GM19043 (cell line): ENCODE measurements at regions not wholly inside any gene's neighbourhood (a gene's known extent, or its start where the extent isn't known, plus 50 kb on each side); places are given as distances from the start of the nearest gene placed in this dataset.
"Not testable (repeated sequence)": the region's sequence is repeated elsewhere in the genome, so short reads cannot be mapped to it uniquely, and the experiment has no call there.

ENCODE experiments used
- ATAC-seq: cut with Tn5 transposase; IDR thresholded peaks from one replicate; pipeline ENCODE4 v1.9.1; 2021; ENCODE audit warnings: low read depth; ENCODE audit not compliant: unreplicated experiment

DNA sequence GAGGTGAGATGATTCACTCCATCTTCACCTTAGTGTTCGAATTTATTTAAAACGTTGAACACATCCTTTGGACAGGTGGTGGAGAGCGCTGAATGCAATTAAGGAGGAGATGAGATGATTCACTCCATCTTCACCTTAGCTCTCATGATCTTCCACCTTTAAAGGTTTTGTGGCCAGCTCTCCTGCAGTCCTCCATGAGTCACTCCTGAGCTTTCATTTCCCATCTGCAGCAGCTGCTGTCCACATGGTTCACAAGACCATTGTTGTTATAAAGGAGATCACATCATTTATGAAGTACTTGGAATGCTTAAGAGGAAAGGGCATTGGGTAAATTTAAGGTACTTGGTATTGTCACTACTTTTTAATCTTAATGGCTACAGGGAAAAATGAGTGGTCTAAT lies 298.5 kb downstream of the PAX3 start:
- ATAC-seq: no peak

DNA sequence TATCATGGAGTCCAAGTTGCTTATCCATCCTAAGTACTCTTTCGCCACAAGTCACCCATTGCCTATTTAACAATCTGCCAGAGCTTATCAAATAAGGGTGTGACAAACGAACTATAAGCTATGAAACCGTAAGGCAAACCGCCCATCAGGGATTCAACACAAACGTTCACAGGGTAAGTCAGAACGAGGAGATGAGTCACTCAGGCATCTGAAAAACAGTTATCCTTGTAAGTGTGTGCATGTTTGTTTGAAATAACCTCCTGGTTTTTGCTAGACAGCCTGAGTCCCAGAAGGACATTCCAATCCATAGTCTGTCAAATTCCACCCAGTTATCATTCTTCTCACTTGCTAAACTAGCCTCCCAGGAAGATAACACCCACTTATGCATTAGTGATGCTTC lies 299.1 kb downstream of the PAX3 start:
- no peak for ATAC-seq

DNA sequence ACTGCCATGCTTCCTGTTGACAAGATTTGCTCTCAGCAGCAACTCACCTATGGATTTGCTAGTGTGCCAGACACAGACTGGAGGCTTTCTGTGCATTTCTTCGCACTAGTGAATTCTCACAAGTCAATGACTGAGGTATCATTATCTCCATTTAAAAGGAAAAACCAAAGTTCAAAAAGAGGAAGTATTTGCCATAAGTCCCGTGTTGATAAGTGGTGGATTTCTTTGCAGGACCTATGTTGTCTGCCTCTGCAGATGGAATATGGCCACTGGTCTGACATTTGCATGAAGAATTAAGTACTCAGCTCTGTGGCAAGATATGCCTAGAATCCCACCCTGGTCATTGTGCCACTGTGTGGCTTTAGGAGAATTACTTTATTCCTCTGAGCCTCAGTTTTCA lies 299.6 kb downstream of the PAX3 start:
- no peak for ATAC-seq

DNA sequence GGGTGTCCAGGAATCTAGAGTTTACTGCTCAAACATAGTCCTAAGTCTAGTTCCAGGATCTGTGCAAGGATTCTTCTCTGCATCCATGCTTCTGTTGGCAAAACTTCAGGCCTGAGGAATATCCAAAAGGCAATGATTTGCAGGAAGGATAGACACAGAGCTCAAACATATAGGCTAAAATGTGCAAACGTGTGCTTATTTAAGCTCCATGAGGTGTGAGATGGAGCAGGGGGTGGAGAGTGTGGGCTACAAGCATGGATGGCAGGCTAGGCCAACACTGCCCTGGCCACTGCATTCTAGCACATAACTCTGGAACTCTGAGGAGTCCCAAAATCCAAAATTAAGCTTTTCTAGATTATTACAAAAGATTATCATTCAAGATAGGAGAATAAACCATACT lies 301.1 kb downstream of the PAX3 start:
- ATAC-seq: no peak

DNA sequence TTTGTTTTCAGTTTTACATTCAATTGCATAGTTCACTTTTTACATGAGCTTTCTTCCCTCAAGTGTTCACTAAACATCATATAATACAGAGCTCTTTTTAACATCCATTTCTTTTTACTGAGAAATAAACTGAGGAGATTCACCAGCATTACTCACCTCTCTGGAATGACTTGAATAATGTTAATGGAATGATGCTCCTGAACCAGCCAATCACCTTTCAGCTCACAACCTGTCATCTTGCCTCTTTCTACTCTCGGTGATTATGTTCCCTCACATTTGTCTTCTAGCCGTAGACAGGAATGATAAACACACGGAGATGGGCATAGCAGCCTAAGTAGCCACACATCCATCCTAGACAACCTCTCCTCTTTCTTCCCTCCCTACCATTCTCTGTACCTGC lies 301.7 kb downstream of the PAX3 start:
- ATAC-seq: no peak

DNA sequence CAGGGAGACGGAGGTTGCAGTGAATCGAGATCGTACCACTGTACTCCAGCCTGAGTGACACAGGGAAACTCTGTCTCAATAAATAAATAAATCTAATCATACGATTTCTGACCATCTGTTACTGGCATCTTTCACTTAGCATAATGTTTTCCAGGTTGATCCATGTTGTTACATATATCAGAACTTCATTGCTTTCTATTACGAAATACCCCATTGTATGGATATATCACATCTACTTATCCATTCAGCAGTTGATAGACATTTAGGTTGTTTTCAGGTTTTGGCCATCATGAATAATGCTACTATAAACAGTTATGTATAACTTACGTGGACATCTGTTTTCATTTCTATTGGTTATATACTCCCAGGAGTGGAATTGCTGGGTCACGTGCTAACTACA lies 303.9 kb downstream of the PAX3 start:
- ATAC-seq: no peak

DNA sequence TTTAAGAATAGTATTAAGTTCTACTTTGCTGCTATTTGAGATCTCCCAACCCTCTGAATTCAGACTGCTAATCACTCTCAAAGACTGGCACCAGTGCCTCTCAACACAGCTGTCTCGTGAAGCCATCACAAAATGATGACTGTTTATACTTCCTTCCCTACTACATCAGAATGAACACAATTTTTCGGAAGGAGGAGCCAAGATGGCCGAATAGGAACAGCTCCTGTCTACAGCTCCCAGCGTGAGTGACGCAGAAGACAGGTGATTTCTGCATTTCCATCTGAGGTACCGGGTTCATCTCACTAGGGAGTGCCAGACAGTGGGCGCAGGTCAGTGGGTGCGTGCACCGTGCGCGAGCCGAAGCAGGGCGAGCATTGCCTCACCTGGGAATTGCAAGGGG lies 314.4 kb downstream of the PAX3 start:
- ATAC-seq: not testable (repeated sequence)

DNA sequence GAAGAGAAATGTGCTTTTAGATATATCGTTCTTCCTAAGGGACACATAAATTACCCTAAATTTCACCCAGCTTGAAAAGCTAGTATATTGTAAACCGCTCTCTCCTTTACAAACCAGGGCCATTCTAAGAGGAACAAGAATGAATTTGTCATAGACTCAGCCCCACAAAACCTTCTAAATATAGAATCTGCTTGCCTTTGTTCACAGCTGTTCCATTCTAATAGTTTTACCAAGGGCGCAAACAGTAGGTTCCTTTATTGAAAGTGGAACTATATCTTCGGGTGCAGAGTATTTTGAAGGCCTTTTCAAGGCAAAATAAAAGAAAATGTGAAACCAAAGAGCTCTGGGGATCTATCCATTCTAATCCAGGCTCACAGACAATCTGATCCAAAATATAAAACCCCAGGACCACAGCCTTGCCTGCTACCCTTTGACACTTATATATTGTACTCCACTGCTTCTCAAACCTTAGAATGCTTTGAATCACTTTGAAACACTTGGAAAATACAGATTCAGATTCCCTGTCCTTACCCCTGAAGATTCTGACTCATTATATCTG lies 316.8 kb downstream of the PAX3 start:
- no peak for ATAC-seq

DNA sequence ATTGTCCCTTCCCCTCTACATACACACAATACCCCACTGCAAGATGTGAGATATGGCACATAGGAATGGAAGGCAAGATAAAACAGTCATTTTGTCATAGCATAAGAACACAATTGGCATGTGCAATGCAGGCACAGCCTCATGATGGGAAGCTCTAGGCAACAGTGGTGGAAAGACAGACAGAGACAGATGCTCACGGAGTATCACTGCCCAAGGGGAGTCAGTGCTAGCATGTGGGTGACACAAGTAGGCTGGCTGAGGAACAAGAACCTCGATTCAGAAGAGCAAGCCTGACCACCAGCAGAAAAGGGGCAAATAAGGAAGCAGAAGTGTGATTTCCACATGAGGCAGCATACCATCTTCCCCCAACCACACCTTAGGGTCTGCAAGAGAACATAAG lies 323.6 kb downstream of the PAX3 start:
- no peak for ATAC-seq

DNA sequence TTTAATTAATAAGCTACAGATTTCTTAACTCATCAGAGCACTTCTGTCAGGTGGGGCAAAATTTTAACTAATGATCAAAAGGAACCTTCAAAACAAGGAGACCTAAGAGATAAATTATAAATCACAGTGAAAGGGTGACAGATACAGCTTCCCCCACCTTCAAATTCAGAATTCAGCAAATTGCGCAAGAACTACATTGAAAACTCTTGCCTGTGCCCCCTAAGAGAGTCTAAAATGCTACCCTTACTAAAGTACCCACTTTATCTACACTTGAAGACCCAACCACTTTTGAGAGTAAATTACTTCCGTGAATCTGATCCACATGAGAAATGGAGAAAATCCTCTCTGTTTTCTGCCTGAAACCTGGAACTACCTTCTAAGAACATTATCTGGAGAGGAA lies 324.9 kb downstream of the PAX3 start:
- no peak for ATAC-seq

DNA sequence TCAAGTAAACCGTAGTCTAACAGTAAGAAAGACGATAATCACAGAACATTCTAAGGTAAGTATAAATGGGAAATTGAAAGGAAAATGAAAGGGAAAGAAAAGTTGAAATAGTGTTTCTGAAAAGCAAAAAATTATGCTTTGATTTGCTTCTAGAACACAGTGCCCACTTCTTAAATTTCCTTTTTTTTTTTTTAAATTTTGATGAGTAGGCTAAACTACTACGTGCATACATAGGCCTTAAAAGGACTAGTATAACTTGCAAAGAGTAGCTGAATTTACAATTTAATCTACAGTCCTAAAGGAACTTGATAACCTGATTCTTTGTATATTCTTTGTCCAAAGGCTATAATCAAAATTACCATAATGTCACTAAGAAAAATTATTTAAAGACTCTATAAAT lies 325.3 kb downstream of the PAX3 start:
- ATAC-seq: no peak

DNA sequence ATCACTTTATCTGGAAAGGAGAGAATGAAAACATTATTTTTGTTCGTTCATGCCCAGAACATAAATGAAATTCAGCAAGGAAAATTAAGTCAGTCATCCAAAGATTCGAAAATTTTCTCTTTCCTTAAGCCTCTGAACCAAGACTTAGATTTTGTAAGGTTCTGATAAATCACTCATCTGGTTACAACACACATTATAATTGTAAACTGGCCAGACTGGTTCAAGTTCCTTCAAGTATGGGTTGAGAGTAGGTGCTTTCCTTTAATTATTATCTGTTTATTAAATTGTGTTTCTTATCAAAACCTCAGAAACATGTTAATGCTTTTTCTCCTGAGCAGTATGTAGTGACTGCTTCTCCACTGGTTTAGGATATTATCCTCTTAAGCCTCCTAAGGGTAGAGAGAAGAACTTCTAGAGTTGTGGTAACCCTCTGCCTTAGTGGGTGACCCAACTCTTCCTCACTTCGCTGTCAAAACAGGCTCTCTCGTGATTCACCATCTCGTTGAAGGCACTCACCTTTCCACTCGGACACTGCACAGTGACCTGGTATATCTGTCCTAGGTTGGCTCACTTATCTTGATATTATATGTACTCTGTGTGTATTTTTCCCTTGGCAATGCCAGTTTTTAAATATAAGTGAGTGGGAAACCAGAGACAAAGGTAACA lies 325.9 kb downstream of the PAX3 start:
- ATAC-seq: no peak

DNA sequence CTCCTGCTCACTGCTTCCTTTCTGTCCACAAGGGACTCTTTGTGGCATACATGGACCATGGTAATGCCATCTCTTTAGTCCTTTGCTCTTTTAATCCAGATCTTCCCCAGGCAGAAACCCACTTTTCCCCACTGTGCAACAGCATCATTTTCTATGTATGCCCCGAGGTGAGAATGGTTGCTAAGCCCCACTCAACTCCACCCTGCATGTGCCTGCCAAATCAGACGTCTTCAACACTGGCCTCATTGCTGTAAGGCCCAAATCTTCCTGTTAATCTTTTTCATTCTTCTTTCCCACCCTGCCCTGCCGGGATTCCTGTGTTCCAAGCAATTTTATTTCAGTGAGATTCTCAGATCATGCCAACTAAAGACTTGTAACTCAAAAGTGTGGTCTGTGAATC lies 328.4 kb downstream of the PAX3 start:
- ATAC-seq: no peak

DNA sequence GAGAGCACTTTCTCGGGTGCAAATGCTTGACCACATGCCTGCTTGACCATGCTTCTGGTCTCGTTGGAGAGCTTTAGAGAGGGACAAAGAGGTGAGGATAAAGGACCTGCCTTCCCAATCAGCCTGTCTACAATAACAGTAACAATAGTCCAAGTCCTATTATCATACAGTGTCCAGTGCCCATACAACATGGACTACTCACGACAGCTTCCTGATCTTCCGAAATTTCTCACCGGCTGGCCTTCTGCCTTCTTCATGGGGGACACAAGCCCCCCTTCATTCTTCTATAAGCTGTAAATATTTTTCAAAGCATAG lies 329.0 kb downstream of the PAX3 start:
- no peak for ATAC-seq

DNA sequence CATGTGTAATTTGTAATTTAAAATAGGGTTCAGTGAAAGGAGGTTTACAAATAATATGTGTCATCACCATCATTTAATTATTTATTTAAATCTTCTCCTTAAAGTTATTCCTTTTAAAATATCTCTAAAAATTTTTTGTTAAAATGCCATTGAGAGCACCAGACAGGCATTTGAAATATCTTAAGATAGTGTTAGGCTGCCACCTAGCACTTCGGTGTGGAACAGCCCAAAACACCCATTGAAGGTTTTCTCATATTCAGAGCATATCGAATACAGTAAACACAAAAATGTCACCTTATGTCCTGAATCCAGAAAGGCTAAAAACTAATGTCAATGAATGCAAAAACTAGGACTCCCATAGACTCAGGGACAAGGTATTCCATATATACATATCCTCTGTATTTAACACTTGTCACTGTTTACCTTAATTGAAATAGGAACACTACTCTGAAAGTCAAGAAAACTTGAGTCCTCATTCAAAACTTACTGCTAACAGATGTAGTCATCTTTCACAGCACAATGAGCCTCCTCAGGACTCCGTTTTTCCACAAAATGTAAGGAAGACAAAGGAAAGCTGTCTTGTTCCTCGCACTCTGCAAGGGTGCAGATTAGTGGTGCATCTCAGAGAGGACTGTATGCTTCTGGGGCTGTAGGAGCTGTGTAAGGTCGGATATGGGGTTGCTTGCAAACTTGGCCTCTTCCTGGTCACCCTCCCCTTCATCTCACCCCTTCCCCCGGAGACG lies 329.5 kb downstream of the PAX3 start:
- peak; percentile 56 for ATAC-seq

DNA sequence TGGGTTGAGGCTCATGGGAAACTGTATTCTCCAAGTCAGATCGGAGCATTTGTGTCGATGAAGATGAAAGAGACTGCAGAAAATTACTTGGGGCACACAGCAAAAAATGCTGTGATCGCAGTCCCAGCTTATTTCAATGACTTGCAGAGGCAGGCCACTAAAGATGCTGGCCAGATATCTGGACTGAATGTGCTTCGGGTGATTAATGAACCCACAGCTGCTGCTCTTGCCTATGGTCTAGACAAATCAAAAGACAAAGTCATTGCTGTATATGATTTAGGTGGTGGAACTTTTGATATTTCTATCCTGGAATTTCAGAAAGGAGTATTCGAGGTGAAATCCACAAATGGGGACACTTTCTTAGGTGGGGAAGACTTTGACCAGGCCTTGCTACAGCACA lies 336.6 kb downstream of the PAX3 start:
- no peak for ATAC-seq

DNA sequence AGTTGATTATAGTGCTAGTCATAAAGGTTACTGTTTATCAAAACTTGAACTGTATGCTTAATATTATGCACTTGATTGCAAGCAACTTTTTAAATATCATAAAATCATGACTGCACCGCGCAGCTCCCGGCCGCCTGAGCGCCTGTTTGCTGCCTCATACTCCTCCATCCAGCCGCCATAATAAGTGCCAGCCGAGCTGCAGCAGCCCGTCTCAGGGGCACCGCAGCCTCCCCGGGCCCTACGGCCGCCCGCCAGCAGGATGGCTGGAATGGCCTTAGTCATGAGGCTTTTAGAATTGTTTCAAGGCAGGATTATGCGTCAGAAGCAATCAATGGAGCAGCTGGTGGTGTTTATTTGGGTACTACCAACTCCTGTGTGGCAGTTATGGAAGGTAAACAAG lies 337.2 kb downstream of the PAX3 start:
- ATAC-seq: no peak

DNA sequence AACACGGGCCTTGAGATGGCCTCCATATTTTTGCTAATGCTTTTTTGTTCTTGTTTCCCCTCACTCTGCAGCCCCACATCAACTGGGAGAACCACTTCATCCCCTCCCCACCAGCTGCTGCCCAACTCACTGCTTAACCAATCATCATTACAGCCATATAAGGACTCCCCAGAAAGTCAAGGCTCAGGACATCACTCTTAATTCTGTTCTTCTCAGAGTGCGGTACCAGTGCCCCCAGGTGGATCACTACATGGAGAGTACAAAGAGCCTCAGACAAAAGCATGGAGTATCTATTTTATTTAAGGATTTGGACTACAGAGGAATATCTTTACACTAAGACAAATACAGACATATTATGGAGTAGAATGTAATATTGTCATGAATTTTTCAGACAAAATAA lies 340.6 kb downstream of the PAX3 start:
- no peak for ATAC-seq

DNA sequence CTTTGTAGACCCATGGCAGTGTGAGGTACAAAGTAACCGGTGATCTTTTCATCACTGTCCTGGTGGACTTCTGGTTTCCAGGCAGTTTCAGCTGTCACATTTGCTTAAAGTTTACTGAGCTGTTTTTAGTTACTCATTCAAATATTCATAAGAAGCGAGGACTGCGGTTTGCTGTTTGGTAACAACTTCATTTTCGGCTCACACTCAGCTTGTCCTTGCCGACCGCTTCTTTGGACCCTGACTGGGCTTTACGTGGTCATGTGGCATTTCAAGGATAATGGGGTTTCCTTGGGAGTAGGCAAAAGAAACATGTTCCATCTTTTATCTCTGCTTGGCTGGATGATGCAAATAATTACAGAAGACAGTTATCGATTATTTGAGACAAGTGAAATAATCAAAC lies 350.7 kb downstream of the PAX3 start:
- ATAC-seq: no peak

DNA sequence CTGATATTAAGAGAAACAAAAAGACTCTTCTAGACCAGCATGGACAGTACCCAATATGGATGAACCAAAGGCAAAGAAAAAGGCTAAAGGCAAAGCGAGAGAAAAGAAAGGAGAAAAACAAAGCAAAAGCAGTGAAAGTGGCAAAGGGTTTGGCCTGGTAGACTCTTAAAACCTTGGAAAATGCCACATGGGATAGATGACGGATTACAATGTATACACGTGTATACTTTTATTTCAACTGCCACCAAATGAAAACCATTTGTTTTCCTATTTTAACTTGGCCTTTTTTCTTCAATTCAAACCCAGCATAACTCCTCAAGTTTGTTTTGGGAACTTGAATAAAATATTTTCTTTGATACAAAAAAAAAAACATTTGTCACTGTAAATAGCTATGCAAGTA lies 354.3 kb downstream of the PAX3 start:
- ATAC-seq: not testable (repeated sequence)

DNA sequence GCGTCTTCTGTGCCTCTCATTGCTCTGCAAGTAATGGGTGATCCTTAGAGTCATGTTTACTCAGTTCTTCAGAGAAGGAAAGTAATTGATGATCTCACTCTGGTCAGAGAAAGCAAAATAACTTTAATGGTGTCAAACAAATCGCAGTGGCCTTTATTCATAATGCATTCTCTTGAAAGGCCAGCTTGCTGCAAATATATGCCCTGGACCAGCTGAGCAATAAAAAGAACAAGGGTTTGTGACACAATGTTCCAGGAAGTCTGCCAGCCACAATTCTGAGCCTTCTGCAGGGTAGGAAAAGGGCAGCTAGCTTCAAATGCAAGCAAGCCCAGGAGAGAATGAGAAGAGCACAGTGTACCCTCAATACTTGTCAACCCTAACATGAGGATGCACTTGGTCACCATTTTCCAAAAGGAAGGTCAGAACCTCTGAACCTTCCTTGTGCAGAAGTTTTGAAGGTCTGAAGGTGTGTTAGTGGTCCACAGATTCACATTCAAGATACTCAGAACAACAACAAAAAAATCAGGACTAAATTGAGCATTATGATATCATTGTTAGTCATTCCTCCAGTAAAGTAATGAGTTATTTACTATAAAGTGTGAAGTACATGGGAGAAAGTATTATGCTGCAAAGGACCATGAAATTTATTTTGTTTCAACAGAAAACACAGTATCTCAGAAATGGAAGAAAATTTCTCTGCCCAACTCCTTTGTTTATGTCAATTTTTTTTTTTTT lies 355.6 kb downstream of the PAX3 start:
- ATAC-seq: no peak
